Muscle of leg (tissue), 3 donors: ENCODE measurements at regions not wholly inside any gene's neighbourhood (a gene's known extent, or its start where the extent isn't known, plus 50 kb on each side); places are given as distances from the start of the nearest gene placed in this dataset.
"Not testable (repeated sequence)": the region's sequence is repeated elsewhere in the genome, so short reads cannot be mapped to it uniquely, and the experiment has no call there.

Source experiments
- DNase-seq: peaks from one replicate; pipeline ENCODE4 v3.0.0; 2013
- H3K27ac ChIP-seq: one replicate; pipeline ENCODE4 v1.5.1; 2013; ENCODE audit warnings: mild to moderate bottlenecking, low read length, control low read depth
- H3K27me3 ChIP-seq: one replicate; pipeline ENCODE4 v1.6.1; 2013; ENCODE audit warnings: low read length; ENCODE audit not compliant: control insufficient read depth, insufficient read depth
- H3K36me3 ChIP-seq: one replicate; pipeline ENCODE4 v1.6.1; 2013; ENCODE audit warnings: low read length; ENCODE audit not compliant: control insufficient read depth, insufficient read depth
- H3K4me1 ChIP-seq: one replicate; pipeline ENCODE4 v1.6.1; 2013; ENCODE audit warnings: low read length; ENCODE audit not compliant: control insufficient read depth, insufficient read depth
- H3K4me3 ChIP-seq: one replicate; pipeline ENCODE4 v1.5.1; 2013; ENCODE audit warnings: low read length, control low read depth
- H3K9me3 ChIP-seq: replicated peaks from 2 replicates; pipeline ENCODE4 v1.6.1; 2013; ENCODE audit warnings: low read depth, low read length; ENCODE audit not compliant: control insufficient read depth
- WGBS: methylation state at CpG from one replicate; pipeline ENCODE4 v1.1.5; 2013; ENCODE audit warnings: missing lambda C conversion rate; ENCODE audit not compliant: insufficient coverage; 5-methylcytosine and 5-hydroxymethylcytosine counted together

GRCh38 chr10:37479469-37479868 is 354.1 kb downstream of the ANKRD30A start:
- no peak for DNase-seq
- Histone ChIP-seq H3K36me3 (no peaks in the 10 kb centered on the region), H3K4me3 (no peak overlapping the region), H3K27me3 (no peaks in the 10 kb centered on the region), H3K9me3 (peaks cover 47% of the 10 kb centered on the region), H3K27ac (no peak overlapping the region), H3K4me1 (no peaks in the 10 kb centered on the region)
- WGBS: 77% methylated on average over 5 of the region's 7 CpGs

- Histone ChIP-seq H3K4me3 (no peak overlapping the region), H3K4me1 (no peaks in the 10 kb centered on the region), H3K27me3 (no peaks in the 10 kb centered on the region), H3K9me3 (peaks cover 46% of the 10 kb centered on the region), H3K36me3 (no peaks in the 10 kb centered on the region), H3K27ac (no peak overlapping the region)
- DNase-seq: no peak
- 65% methylated on average over 3 of the region's 5 CpGs for WGBS
Measured at GRCh38 chr10:37478381-37478780, 353.0 kb downstream of the ANKRD30A start.

- Histone ChIP-seq H3K9me3 (peaks cover 43% of the 10 kb centered on the region), H3K36me3 (no peaks in the 10 kb centered on the region), H3K27ac (no peak overlapping the region), H3K4me3 (no peak overlapping the region), H3K4me1 (no peaks in the 10 kb centered on the region), H3K27me3 (no peaks in the 10 kb centered on the region)
- no CpG with 5 or more reads among the region's 1 CpG for WGBS
- DNase-seq: no peak
Measured at GRCh38 chr10:37476285-37476684, 350.9 kb downstream of the ANKRD30A start.

- H3K4me1 ChIP-seq: no peaks in the 10 kb centered on the region
- H3K9me3 ChIP-seq: peaks cover 42% of the 10 kb centered on the region
- no peaks in the 10 kb centered on the region for H3K27me3 ChIP-seq
- 83% methylated on average over 5 of the region's 9 CpGs for WGBS
- no peak for DNase-seq
- H3K4me3 ChIP-seq: no peak overlapping the region
- H3K27ac ChIP-seq: no peak overlapping the region
- no peaks in the 10 kb centered on the region for H3K36me3 ChIP-seq
Measured at GRCh38 chr10:37474645-37475044, 349.2 kb downstream of the ANKRD30A start.

- Histone ChIP-seq H3K4me1 (no peaks in the 10 kb centered on the region), H3K4me3 (no peak overlapping the region), H3K27ac (no peak overlapping the region), H3K36me3 (no peaks in the 10 kb centered on the region), H3K27me3 (no peaks in the 10 kb centered on the region), H3K9me3 (peaks cover 43% of the 10 kb centered on the region)
- DNase-seq: no peak
- WGBS: no CpG with 5 or more reads among the region's 4 CpGs
Measured at GRCh38 chr10:37473906-37474305, 348.5 kb downstream of the ANKRD30A start.

GRCh38 chr10:37467246-37467645 is 341.8 kb downstream of the ANKRD30A start:
- no peak for DNase-seq
- no peaks in the 10 kb centered on the region for H3K36me3 ChIP-seq
- no peak overlapping the region for H3K4me3 ChIP-seq
- H3K9me3 ChIP-seq: peaks cover 39% of the 10 kb centered on the region
- H3K27ac ChIP-seq: no peak overlapping the region
- H3K4me1 ChIP-seq: no peaks in the 10 kb centered on the region
- H3K27me3 ChIP-seq: no peaks in the 10 kb centered on the region
- 70% methylated on average over 2 of the region's 5 CpGs for WGBS

- Histone ChIP-seq H3K27ac (no peak overlapping the region), H3K4me1 (no peaks in the 10 kb centered on the region), H3K9me3 (peaks cover 14% of the 10 kb centered on the region), H3K4me3 (no peak overlapping the region), H3K27me3 (no peaks in the 10 kb centered on the region), H3K36me3 (no peaks in the 10 kb centered on the region)
- no CpG with 5 or more reads among the region's 1 CpG for WGBS
- DNase-seq: no peak
Measured at GRCh38 chr10:37456456-37456855, 331.1 kb downstream of the ANKRD30A start.

GRCh38 chr10:37448161-37448560 is 322.8 kb downstream of the ANKRD30A start:
- Histone ChIP-seq H3K4me3 (no peak overlapping the region), H3K27ac (no peak overlapping the region), H3K36me3 (no peaks in the 10 kb centered on the region), H3K4me1 (no peaks in the 10 kb centered on the region), H3K9me3 (peaks cover 42% of the 10 kb centered on the region), H3K27me3 (no peaks in the 10 kb centered on the region)
- 57% methylated on average over 4 of the region's 5 CpGs for WGBS
- DNase-seq: no peak

- DNase-seq: no peak
- Histone ChIP-seq H3K27ac (no peak overlapping the region), H3K27me3 (no peaks in the 10 kb centered on the region), H3K4me1 (no peaks in the 10 kb centered on the region), H3K9me3 (peaks cover 32% of the 10 kb centered on the region), H3K36me3 (no peaks in the 10 kb centered on the region), H3K4me3 (no peak overlapping the region)
- no CpG with 5 or more reads among the region's 2 CpGs for WGBS
Measured at GRCh38 chr10:37442882-37443281, 317.5 kb downstream of the ANKRD30A start.

GRCh38 chr10:37441224-37441623 is 315.8 kb downstream of the ANKRD30A start:
- peaks cover 29% of the 10 kb centered on the region for H3K9me3 ChIP-seq
- H3K27ac ChIP-seq, H3K27me3 ChIP-seq, DNase-seq, H3K4me3 ChIP-seq, H3K4me1 ChIP-seq, H3K36me3 ChIP-seq: not testable (repeated sequence)
- no CpG with 5 or more reads among the region's 4 CpGs for WGBS

- Histone ChIP-seq H3K9me3 (peaks cover 32% of the 10 kb centered on the region), H3K27ac (no peak overlapping the region), H3K4me1 (no peaks in the 10 kb centered on the region), H3K27me3 (no peaks in the 10 kb centered on the region), H3K36me3 (no peaks in the 10 kb centered on the region), H3K4me3 (no peak overlapping the region)
- no CpG with 5 or more reads among the region's 2 CpGs for WGBS
- no peak for DNase-seq
Measured at GRCh38 chr10:37439826-37440225, 314.4 kb downstream of the ANKRD30A start.
